Dermis microvascular lymphatic vessel endothelial cell (primary cell): ENCODE measurements at regions not wholly inside any gene's neighbourhood (a gene's known extent, or its start where the extent isn't known, plus 50 kb on each side); places are given as distances from the start of the nearest gene placed in this dataset.
"Not testable (repeated sequence)": the region's sequence is repeated elsewhere in the genome, so short reads cannot be mapped to it uniquely, and the experiment has no call there.

ENCODE experiments used
- DNase-seq, 2 donors: peaks; one replicate each; pipeline versions ENCODE4 v3.0.0 to v3.0.0-alpha.2; 2010; ENCODE audit warnings: low read depth in 2 of 2

DNA sequence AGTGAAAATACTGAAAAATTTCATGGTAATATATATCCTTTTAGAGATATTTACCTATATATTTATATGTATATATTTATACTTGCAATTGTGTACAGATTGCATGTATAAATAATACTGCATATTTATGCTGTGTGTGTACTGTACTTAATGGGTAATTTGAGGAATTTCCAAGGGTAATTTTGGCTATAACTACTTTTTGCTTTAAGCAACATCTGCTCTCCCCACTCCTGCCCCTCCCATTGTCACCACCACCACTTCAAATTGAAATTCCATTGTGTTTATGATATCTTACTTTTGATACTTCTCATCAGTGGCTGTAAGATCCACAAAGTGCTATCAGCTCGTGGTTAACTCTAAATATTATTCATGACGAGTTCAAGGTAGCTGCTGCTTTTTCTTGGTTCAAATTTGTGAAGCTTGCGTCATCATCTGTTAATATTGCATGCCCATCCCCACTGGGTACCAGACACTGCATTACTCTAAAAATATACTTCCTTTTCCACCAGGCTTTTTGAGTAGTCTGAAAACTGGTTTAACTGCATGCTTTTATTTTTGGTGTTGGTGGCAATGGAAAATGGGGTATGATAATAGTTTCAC, 91.7 kb upstream of the MITF start:
- no peak for DNase-seq

DNA sequence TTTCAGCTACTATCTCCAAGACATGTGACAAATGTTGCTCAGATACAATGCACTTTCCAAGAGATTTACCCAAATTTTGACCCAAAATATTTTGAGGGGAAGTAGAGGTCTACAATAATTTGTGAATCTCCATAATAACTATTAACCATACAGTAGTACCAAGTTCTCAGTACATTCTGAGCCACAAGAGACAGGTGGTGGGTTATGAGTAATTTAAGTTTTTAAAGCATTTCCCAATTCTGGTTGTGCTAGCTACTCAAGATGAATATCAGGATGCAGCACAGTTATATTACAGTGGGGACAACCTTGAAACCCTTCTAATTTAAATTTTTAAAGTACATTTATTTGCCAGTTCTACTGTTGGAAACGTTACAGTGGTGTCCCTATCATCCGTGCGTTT, 92.2 kb upstream of the MITF start:
- no peak for DNase-seq

GRCh38 chr3:69646287-69647067, 92.8 kb upstream of the MITF start:
- DNase-seq: no peak

DNA sequence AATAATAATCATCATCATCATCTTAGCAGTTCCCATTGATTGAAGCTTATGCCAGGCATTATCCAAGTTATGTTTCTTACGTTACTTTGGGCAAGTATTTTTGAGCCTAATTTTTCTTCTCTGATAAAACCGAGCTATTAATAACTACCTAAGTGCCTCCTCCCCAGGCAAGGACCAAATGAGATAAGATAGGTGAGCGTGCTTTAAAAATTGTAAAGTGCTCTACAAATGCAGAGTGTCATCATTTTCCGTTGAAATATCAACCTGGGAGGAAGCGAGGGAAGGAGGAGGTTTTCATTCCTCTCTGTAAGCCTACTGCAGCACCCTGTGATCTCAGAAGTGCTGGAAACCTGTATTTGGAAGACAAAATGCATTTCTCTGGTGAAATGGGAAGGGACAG, 96.7 kb upstream of the MITF start:
- DNase-seq: no peak

- no peak for DNase-seq
These were observed 99.4 kb upstream of the MITF start for GRCh38 chr3:69639851-69640250.

DNA sequence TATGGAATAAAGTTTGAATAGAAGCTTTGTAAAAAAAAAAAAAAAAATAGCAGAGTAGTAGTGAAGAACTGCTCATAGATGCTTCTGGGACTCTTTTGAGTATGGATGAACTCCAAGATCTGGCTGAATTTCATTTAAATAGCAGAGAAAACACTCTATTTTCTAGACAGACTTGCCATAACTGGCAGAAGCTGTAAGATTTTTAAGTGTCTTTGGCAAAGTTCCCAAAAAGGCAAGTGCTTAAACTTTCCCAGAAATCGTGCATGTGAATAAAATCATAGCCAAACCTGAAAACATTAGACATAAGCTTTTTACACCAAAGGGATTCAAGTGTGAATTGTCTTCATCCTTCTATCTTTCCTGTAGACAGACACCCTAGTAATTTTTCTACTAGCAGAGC, 110.3 kb upstream of the MITF start:
- DNase-seq: no peak

DNA sequence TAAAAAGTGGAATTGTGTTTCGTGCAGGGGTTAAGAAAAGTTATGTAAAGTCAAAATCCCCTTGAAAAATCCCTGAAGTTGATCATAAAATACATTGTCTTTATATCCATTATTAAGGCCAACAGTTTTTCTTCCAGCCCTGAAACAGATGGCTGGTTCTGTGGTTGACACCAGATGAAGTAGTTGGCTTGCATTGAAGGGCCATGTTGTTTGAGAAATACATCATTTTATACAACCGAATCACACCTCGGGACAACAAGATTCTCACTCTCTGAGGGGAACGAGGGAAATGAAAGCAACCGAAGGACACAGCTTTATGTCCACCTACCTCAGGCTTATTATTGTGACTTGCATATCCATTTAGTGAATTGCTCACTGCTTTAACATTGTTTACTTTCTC, 126.0 kb upstream of the MITF start:
- no peak for DNase-seq

GRCh38 chr3:69612791-69613190, 126.5 kb upstream of the MITF start:
- DNase-seq: no peak

- DNase-seq: not testable (repeated sequence)
These were observed 129.7 kb upstream of the MITF start for GRCh38 chr3:69609566-69609965.

- no peak for DNase-seq
These were observed 131.6 kb upstream of the MITF start for GRCh38 chr3:69607466-69608305.

DNA sequence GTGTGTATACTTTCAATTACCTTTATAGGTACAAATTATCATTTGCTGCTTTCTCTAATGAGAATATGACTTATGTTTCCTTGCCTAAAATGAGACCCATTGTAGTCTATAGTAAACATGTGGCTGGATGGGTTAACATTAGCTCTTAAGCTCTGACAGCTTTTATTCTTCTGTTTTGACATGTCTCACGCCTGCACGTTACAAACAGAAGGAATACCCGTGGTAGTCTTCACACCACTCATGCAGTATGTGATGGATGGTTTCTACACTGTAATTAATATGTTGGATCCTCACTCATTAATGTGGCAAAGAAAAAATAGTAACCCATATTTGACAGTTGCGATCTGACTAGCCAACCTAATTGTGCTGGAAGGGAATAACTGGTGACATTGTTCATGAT, 133.4 kb upstream of the MITF start:
- DNase-seq: no peak

DNA sequence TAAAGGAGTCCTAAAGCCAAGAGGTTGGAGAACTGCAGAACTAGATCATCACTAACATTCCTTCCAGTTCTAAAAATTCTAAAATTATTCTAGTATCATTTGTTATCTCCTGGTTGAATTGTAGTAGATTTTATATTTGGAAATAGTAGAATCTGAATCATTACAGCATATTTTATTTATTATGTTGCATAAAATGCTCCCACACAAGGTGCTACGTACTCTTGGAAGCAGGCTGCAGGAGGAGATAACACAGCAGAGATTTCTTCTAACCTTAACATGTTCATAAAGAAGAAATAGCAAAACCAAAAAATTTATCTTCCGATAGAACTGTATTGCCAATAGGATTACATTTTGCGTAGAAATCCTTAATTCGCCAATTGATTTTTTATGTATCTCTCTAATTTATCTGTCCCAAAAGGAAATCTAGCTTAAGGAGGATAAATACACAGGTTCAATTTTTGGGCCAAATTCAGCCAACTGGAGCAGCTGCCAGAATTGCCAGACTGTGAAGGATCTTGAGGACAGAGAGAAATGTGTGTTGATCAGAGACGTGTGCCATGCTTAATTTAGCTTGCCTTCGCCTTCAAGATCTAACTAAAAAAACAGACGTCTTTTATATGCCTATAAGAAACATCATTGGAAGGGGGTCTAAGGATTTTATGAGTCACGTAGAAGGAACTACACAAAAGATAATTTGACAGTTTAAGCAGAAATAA, 134.4 kb upstream of the MITF start:
- no peak for DNase-seq

DNA sequence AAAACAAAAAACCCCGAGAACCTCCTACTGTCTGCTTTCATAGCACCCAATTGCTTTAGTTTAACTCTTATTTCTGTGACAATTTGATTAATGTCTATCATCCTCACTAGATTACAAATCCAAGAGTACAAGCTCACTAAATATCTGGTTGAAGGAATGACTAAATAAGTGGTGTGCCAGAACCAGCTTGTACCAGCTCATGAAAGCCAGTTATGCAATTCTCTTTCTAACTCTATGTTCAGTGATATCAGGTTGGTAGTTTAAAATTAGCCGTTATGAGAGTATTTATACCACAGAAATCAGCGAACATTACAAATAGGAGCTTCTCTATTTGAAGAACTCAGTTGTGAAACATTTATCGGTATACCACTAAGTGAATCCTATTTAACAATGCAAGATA, 137.2 kb upstream of the MITF start:
- DNase-seq: no peak

GRCh38 chr3:69594286-69594685, 145.0 kb upstream of the MITF start:
- no peak for DNase-seq

DNA sequence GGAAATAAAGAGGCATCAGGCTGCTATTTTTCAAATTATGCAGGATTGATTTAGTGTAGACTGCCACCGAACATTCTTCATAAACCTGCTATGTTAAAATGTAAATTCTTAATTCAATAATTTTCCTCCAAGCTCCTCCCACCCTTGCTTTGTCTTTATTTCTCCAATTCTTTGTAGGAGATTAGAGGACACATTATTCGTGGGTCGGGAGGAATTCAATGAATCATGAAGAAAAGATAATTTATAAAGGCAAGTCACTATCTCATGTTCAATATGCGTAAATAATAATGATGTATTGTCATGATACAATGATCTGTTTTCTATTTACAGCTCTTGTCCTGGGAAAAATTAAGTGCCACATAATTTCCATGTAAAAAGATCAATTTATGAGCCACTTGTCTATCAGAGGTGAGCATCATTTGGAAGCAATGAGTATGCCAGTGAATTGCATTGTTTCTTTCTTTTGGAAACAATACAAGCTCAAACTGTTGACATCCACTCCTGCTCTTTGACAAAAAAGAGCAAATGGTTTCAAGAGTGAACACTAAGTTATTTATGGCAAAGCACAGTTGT, 148.0 kb upstream of the MITF start:
- no peak for DNase-seq

GRCh38 chr3:69590111-69590510, 149.2 kb upstream of the MITF start:
- DNase-seq: no peak

GRCh38 chr3:69588170-69588569, 151.1 kb upstream of the MITF start:
- no peak for DNase-seq

DNA sequence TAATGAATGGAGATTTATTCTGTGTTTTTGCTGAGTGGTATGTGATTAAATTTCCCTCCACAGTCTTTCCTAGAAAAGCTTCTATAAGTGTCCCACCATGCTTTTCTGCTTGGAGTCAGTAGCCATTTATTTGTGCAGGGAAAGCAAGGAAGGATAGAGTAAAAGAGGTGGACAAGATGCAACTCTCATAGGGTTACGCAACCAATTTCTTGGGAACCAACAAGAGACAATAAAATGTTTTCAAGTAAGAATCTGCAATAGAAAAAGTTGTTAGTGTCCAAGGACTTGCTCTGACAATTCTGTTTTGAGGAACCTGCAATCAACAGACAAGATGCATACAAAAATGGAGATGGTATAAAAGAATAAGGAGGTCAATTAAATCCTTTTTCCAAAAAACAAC, 153.8 kb upstream of the MITF start:
- no peak for DNase-seq

GRCh38 chr3:69582044-69582443, 157.2 kb upstream of the MITF start:
- no peak for DNase-seq

DNA sequence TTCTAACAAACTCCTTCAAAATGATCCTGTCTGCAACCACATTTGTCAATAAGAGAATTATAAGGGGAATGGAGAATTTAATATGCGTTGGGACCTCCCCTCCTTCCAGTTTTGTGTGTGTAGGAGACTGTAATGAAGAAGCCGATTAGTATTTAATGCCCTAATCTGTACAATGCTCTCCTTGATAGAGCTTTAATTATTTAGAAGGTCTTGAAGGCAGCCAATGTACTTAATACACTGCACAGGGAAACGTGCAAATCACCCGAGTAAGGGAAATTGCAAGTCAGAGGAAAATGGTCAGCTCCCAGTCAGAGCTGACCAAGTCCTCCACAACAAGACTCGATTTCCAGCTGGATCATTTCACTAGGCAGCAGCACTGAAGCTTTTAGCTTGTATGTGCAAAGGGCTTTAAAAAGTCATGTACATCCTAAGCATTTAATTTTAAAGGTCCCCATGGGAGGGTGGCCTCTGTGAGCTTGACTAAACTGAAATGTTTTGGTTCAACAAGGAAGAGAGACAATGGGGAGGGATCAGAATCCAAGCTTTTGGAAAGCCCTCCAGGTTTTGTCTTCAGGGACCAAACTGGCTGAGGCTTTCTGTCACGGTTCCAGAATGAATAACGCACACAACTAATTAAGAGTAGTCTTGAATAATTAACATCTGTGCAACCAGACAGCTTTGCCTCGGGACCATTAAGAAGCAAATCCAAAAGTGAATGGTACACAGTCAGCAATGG, 159.8 kb upstream of the MITF start:
- DNase-seq: no peak

GRCh38 chr3:69569520-69569919, 169.7 kb upstream of the MITF start:
- DNase-seq: no peak
